ENCODE measurements at regions not wholly inside any gene's neighbourhood (a gene's known extent, or its start where the extent isn't known, plus 50 kb on each side); places are given as distances from the start of the nearest gene placed in this dataset.

DNA sequence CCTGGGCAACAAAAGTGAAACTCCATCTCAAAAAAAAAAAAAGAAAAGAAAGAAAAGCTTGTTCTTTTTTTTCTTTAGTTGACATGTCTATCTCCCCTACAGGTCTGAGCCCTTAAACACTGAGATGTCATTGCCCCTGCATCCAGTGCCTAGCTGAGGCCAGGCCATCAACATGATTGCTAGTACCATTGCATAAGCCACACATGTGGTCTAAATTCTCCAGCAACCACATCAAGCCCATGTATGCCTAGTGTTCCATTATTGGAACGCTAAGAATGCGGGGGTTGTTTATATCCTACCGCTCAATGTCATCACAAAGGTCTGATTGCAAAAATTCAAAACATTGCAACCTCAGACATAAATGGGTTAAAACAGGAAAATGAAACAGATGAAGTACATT, 62.7 kb downstream of the NPTX2 start:
- Histone ChIP-seq H3K9me3 (no peaks in the 10 kb centered on the region), H3K4me3 (no peak overlapping the region), H3K27ac (no peak overlapping the region), H3K36me3 (no peaks in the 10 kb centered on the region), H3K4me1 (ENCODE audit: insufficient read depth) (no peaks in the 10 kb centered on the region), H3K27me3 (no peaks in the 10 kb centered on the region)
- no peak for TF ChIP-seq POLR2A (IDR thresholded peaks at IDR 0.05)
- no peak for TF ChIP-seq CTCF (IDR thresholded peaks at IDR 0.05)
- no peak for TF ChIP-seq EP300 (IDR thresholded peaks at IDR 0.05)
- DNase-seq = no peak
- 92 to 98% (median 97%) methylated on average over 3 of the region's 3 CpGs for WGBS, 3 donors
- intact Hi-C loops (cut with DNase I) = no loop called here

DNA sequence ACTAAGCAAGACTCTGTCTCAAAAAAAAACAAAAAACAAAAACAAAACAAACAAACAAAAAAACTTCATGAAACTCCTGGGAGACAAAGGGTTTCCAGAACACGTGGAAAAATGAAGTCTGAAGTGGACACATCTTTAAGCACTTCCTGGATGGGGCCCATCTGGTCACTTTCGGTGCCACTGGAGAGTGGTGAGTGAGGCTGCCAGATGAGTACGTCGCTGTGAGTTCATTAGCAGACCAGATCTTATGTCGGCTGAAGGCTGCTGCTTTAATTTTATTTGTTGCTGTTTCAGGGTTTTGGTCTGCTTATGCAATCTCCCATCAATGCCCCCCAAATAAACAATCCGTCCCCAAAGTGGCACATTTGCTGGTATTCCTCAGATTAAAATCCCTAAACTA, 64.4 kb downstream of the NPTX2 start:
- H3K4me3 ChIP-seq = no peak overlapping the region
- no peak overlapping the region for H3K27ac ChIP-seq
- 19 to 26% (median 25%) methylated on average over 6 of the region's 6 CpGs for WGBS, 3 donors
- no peaks in the 10 kb centered on the region for H3K4me1 ChIP-seq (ENCODE audit: insufficient read depth)
- no peak for TF ChIP-seq EP300 (IDR thresholded peaks at IDR 0.05)
- TF ChIP-seq CTCF (IDR thresholded peaks at IDR 0.05) = no peak
- no peak for TF ChIP-seq POLR2A (IDR thresholded peaks at IDR 0.05)
- intact Hi-C loops (cut with DNase I) = no loop called here
- no peaks in the 10 kb centered on the region for H3K9me3 ChIP-seq
- no peaks in the 10 kb centered on the region for H3K36me3 ChIP-seq
- no peaks in the 10 kb centered on the region for H3K27me3 ChIP-seq
- no peak for DNase-seq

GRCh38 chr7:98681951-98682350, 64.9 kb downstream of the NPTX2 start:
- 20 to 25% (median 24%) methylated on average over 15 of the region's 15 CpGs for WGBS, 3 donors
- intact Hi-C loops (cut with DNase I) = no loop called here

DNA sequence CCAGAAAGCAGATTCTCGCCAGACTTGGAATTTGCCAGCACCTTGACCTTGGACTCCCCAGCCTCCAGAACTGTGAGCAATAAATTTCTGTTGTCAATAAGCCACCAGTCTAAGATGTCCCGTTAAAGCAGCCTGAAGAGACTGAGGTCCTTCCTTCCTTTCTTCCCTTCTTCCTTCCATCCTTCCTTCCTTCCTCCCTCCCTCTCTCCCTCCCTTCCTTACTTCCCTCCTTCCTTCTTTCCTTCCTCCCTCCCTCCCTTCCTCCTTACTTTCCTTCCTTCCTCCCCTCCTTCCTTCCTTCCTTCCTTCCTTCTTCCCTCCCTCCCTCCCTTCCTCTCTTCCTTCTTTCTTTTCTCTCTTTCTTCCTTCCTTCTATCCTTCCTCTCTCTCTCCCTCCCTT, 66.4 kb downstream of the NPTX2 start:
- WGBS, 3 donors = 33 to 39% (median 35%) methylated on average over 2 of the region's 2 CpGs

More at GRCh38 chr7:98681951-98682350, 64.9 kb downstream of the NPTX2 start:
- H3K27ac ChIP-seq = no peak overlapping the region
- H3K36me3 ChIP-seq = no peaks in the 10 kb centered on the region
- H3K4me3 ChIP-seq = no peak overlapping the region
- H3K4me1 ChIP-seq (ENCODE audit: insufficient read depth) = no peaks in the 10 kb centered on the region
- DNase-seq = no peak
- TF ChIP-seq EP300 (IDR thresholded peaks at IDR 0.05) = no peak
- no peak for TF ChIP-seq CTCF (IDR thresholded peaks at IDR 0.05)
- H3K9me3 ChIP-seq = no peaks in the 10 kb centered on the region
- H3K27me3 ChIP-seq = no peaks in the 10 kb centered on the region

More for the DNA sequence above, 66.4 kb downstream of the NPTX2 start:
- Histone ChIP-seq H3K36me3 (no peaks in the 10 kb centered on the region), H3K27ac (no peak overlapping the region), H3K4me1 (ENCODE audit: insufficient read depth) (no peaks in the 10 kb centered on the region), H3K9me3 (no peaks in the 10 kb centered on the region), H3K27me3 (no peaks in the 10 kb centered on the region), H3K4me3 (no peak overlapping the region)
- no peak for DNase-seq
- intact Hi-C loops (cut with DNase I) = no loop called here
- TF ChIP-seq EP300 (IDR thresholded peaks at IDR 0.05) (no peak), POLR2A (IDR thresholded peaks at IDR 0.05) (no peak), CTCF (IDR thresholded peaks at IDR 0.05) (no peak)
